OCI-LY3 (cell line): ENCODE measurements at regions not wholly inside any gene's neighbourhood (a gene's known extent, or its start where the extent isn't known, plus 50 kb on each side); places are given as distances from the start of the nearest gene placed in this dataset.

Experiments
- H2AFZ ChIP-seq: fragments of 200-600, 300-600 bp; shearing (Covaris generic); 2 replicates; pipeline ENCODE4 v1.6.0; 2014; ENCODE audit warnings: antibody characterized with exemption, low read depth, low read length
- H3K27ac ChIP-seq: fragments of 200-600, 300-600 bp; sonication (generic); 2 replicates; pipeline ENCODE4 v1.5.1; 2014; ENCODE audit warnings: mild to moderate bottlenecking, low read length, moderate library complexity, mixed read lengths
- H3K27me3 ChIP-seq: fragments of 200-600, 300-600 bp; sonication (generic); 2 replicates; pipeline ENCODE4 v1.6.1; 2014; ENCODE audit warnings: low read depth, low read length, mixed read lengths
- H3K36me3 ChIP-seq: fragments of 200-600, 300-600 bp; sonication (generic); replicated peaks from 2 replicates; pipeline ENCODE3; 2014; ENCODE audit warnings: low read depth, low read length, mixed read lengths
- H3K4me1 ChIP-seq: fragments of 300-600, 200-600 bp; sonication (generic); 2 replicates; pipeline ENCODE4 v1.6.1; 2014; ENCODE audit warnings: low read length, mixed read lengths
- H3K4me2 ChIP-seq: fragments of 200-600, 300-600 bp; sonication (generic); 2 replicates; pipeline ENCODE4 v1.6.1; 2014; ENCODE audit warnings: low read length, mixed read lengths
- H3K4me3 ChIP-seq: fragments of 300-600, 200-600 bp; sonication (generic); 2 replicates; pipeline ENCODE4 v1.5.1; 2014; ENCODE audit warnings: antibody characterized with exemption, mild to moderate bottlenecking, low read length, moderate library complexity
- H3K79me2 ChIP-seq: fragments of 300-600, 200-600 bp; shearing (Covaris generic); 2 replicates; pipeline ENCODE4 v1.6.1; 2014; ENCODE audit warnings: mild to moderate bottlenecking, low read length, mixed read lengths
- H3K9ac ChIP-seq: fragments of 300-600, 200-600 bp; shearing (Covaris generic); 2 replicates; pipeline ENCODE4 v1.6.0; 2014; ENCODE audit warnings: mild to moderate bottlenecking, low read length, moderate library complexity
- H3K9me3 ChIP-seq: fragments of 200-600, 300-600 bp; shearing (Covaris generic); 2 replicates; pipeline ENCODE4 v1.6.1; 2014; ENCODE audit warnings: low read length, mixed read lengths; ENCODE audit not compliant: insufficient read depth
- H4K20me1 ChIP-seq: fragments of 200-600, 300-600 bp; sonication (generic); 2 replicates; pipeline ENCODE4 v1.6.1; 2016; ENCODE audit warnings: low read length, mixed read lengths; ENCODE audit not compliant: insufficient read depth
- EZH2phosphoT487 ChIP-seq: fragments of 200-600 bp; shearing (Covaris generic); IDR thresholded peaks from 2 replicates; pipeline ENCODE4 v1.6.1; 2018; ENCODE audit warnings: antibody characterized with exemption, mixed run types, low read depth
- TF ChIP-seq, protein P1 (sequence below): fragments of 200-600, 300-600 bp; sonication (generic); IDR thresholded peaks from 2 replicates; pipeline ENCODE4 v1.5.1; 2014; ENCODE audit warnings: antibody characterized with exemption, low read length, low read depth

DNA sequence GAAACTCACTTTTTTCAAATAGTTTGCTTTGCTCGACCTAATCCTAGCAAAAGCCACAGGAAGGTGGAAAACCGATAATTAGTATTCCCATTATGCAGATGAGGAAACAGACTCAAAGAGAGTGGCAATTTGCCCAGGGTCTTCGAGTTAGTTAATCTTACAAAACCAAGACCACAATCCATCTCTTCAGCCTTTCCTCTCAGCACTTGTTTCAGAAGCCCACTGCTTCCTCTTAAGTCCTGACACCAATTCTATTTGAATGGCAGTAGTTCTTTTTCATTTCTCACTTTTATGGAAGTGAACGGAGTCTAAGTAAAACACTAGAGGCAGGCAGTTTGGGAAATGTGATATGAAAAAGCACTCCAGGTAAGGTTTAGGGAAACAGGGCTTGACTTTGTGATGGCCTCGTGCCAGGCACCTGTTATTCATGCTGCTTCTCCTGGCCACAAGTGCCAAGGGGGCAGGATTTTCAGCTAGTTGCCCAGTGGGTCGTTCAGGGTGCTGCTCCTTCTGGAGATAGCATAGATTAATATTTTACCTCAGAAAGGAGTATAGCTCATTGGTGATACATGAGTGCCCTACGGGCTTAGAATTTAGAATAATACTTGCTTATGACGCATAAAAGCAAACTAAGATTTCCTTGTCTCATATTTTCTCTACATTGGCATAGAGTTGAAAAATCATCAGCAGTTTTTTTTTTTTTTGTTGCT is 76.6 kb upstream of the NRIP1 start:
- Histone ChIP-seq H3K4me3 (no peak overlapping the region), H3K4me2 (no peak overlapping the region), H3K9me3 (no peaks in the 10 kb centered on the region), H2AFZ (no peak overlapping the region), H4K20me1 (no peaks in the 10 kb centered on the region), H3K36me3 (no peaks in the 10 kb centered on the region), H3K27ac (no peak overlapping the region), H3K79me2 (no peaks in the 10 kb centered on the region), H3K4me1 (no peaks in the 10 kb centered on the region), H3K9ac (no peak overlapping the region), H3K27me3 (peaks cover 4% of the 10 kb centered on the region; the same call in 1 of the 2 replicates)
- TF ChIP-seq, protein P1, sequence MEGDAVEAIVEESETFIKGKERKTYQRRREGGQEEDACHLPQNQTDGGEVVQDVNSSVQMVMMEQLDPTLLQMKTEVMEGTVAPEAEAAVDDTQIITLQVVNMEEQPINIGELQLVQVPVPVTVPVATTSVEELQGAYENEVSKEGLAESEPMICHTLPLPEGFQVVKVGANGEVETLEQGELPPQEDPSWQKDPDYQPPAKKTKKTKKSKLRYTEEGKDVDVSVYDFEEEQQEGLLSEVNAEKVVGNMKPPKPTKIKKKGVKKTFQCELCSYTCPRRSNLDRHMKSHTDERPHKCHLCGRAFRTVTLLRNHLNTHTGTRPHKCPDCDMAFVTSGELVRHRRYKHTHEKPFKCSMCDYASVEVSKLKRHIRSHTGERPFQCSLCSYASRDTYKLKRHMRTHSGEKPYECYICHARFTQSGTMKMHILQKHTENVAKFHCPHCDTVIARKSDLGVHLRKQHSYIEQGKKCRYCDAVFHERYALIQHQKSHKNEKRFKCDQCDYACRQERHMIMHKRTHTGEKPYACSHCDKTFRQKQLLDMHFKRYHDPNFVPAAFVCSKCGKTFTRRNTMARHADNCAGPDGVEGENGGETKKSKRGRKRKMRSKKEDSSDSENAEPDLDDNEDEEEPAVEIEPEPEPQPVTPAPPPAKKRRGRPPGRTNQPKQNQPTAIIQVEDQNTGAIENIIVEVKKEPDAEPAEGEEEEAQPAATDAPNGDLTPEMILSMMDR: no peak
- no peak for TF ChIP-seq EZH2phosphoT487

DNA sequence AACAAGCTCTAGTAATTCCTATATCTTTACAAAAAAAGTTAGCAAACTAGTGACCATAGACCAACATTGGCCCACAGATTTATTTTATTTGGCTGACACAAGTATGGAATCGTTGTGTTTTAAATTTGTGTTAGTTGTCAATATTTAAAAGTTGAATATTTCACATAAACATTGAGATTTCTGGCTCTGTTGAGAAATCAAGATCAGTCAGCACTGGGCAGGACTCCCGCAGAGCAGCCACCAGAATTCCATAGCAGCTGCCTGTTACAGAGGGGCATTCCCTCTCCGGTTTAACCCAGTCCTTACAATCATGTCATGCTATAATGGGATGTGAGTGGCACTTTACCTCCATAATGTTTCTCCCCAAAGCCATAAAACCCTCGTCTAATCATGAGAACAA is 79.2 kb upstream of the NRIP1 start:
- no peaks in the 10 kb centered on the region for H3K36me3 ChIP-seq
- no peaks in the 10 kb centered on the region for H3K79me2 ChIP-seq
- no peak overlapping the region for H3K27ac ChIP-seq
- H3K4me3 ChIP-seq: no peak overlapping the region
- H3K4me2 ChIP-seq: no peak overlapping the region
- H3K9ac ChIP-seq: no peak overlapping the region
- TF ChIP-seq, protein P1: no peak
- TF ChIP-seq EZH2phosphoT487: no peak
- no peak overlapping the region for H2AFZ ChIP-seq
- H3K27me3 ChIP-seq: peaks cover 4% of the 10 kb centered on the region; the same call in 1 of the 2 replicates
- no peaks in the 10 kb centered on the region for H3K4me1 ChIP-seq
- no peaks in the 10 kb centered on the region for H4K20me1 ChIP-seq
- H3K9me3 ChIP-seq: no peaks in the 10 kb centered on the region

DNA sequence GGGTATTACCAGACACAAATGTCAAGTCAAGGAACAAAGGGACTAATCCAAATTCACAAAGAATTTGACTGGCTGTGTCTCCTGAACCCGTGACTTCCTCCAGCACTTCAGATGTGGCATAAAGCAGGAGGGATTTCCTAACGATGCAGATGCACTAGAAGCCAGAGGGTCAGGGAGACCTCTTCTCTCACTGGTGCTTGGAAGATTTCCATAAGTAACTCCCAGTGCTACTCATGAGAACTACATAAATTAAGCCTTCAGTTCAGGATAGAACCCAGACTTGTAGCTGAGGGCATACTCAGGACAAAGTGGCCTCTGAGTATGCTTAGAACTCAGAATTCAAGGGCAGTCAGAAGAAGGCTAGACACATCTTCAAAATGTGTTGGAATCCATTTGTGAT is 83.6 kb upstream of the NRIP1 start:
- no peaks in the 10 kb centered on the region for H3K4me1 ChIP-seq
- H2AFZ ChIP-seq: no peak overlapping the region
- H3K27ac ChIP-seq: no peak overlapping the region
- H3K36me3 ChIP-seq: no peaks in the 10 kb centered on the region
- no peaks in the 10 kb centered on the region for H3K9me3 ChIP-seq
- no peaks in the 10 kb centered on the region for H4K20me1 ChIP-seq
- H3K9ac ChIP-seq: no peak overlapping the region
- TF ChIP-seq, protein P1: no peak
- no peak for TF ChIP-seq EZH2phosphoT487
- H3K79me2 ChIP-seq: no peaks in the 10 kb centered on the region
- H3K4me3 ChIP-seq: no peak overlapping the region
- no peak overlapping the region for H3K4me2 ChIP-seq
- H3K27me3 ChIP-seq: no peaks in the 10 kb centered on the region

GRCh38 chr21:15149600-15150224 is 84.9 kb upstream of the NRIP1 start:
- Histone ChIP-seq H3K9ac (no peak overlapping the region), H3K4me2 (no peak overlapping the region), H3K9me3 (no peaks in the 10 kb centered on the region), H3K79me2 (no peaks in the 10 kb centered on the region), H3K4me1 (no peaks in the 10 kb centered on the region), H3K27ac (no peak overlapping the region), H4K20me1 (no peaks in the 10 kb centered on the region), H3K4me3 (no peak overlapping the region), H3K36me3 (no peaks in the 10 kb centered on the region), H3K27me3 (no peaks in the 10 kb centered on the region), H2AFZ (no peak overlapping the region)
- no peak for TF ChIP-seq EZH2phosphoT487
- TF ChIP-seq, protein P1: no peak
